22Rv1 (cell line): ENCODE measurements at regions not wholly inside any gene's neighbourhood (a gene's known extent, or its start where the extent isn't known, plus 50 kb on each side); places are given as distances from the start of the nearest gene placed in this dataset.

ENCODE experiments used
- H3K27ac ChIP-seq: fragments of 450-650 bp; 2 replicates; pipeline ENCODE4 v1.5.1; 2017
- CTCF ChIP-seq: fragments of 450-650 bp; IDR thresholded peaks from 2 replicates; pipeline ENCODE4 v1.5.1; 2017; ENCODE audit warnings: mild to moderate bottlenecking
- ZFX ChIP-seq: fragments of 450-650 bp; IDR thresholded peaks from 2 replicates; pipeline ENCODE4 v1.6.1; 2017; ENCODE audit warnings: antibody characterized with exemption, borderline replicate concordance

GRCh38 chr9:96050048-96050860 lies 174.8 kb downstream of the ERCC6L2 start:
- no peak overlapping the region for H3K27ac ChIP-seq

DNA sequence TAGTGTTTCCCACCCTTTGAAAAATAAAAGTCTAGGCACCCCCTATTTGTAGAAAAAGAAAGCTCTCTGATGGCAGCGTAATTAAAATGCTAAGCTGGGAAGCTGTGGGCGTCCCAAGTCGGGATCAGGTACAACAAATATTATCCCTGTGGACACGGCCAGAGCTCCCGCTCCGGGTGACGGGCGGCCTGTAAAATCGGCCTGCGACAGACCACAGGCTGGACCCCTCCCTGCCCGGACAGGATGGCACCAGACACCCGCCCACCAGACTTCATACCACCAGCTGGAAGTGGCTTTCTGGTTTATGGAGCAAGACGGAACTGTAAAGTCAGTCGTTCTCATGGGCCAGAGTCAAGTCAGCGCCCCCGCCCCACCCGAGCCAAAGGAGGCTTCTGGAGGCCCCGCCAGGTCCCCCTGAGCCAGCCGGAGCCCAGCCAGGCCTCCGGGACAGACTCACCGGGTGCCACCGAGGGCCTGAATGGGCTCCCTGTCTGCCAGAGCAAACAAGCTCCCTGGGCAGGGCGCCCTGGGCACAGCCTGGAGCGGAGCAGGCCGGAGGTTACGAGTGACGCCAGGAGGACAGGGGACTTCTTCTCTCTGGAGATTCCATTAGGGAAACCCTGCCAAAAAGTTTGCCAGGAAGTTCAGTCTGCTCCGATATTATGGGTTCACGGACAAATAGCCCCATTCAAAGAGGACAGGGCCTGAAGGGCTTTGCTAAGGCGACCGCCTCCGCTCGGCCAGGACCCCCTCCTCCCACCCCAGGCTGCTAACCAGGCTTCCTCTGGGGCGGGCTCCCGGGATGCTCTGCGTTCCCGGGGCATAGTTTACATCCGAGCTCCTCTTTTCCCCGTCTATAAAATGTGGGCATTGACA lies 173.7 kb downstream of the ERCC6L2 start:
- 0 out of 2 replicates have a peak overlapping the region, but pooled peaks have one; percentile 8 for H3K27ac ChIP-seq
- TF ChIP-seq CTCF (no peak), ZFX (no peak)

More at GRCh38 chr9:96050048-96050860, 174.8 kb downstream of the ERCC6L2 start:
- TF ChIP-seq CTCF (no peak), ZFX (no peak)

GRCh38 chr9:96048104-96048955 lies 172.8 kb downstream of the ERCC6L2 start:
- H3K27ac ChIP-seq: 0 out of 2 replicates have a peak overlapping the region, but pooled peaks have one; percentile 8
- TF ChIP-seq CTCF: no peak
- no peak for TF ChIP-seq ZFX

GRCh38 chr9:96047741-96048103 lies 172.2 kb downstream of the ERCC6L2 start:
- no peak overlapping the region for H3K27ac ChIP-seq

GRCh38 chr9:96047116-96047639 lies 171.7 kb downstream of the ERCC6L2 start:
- H3K27ac ChIP-seq: no peak overlapping the region
- TF ChIP-seq ZFX: no peak
- no peak for TF ChIP-seq CTCF

More at GRCh38 chr9:96047741-96048103, 172.2 kb downstream of the ERCC6L2 start:
- TF ChIP-seq CTCF: no peak
- no peak for TF ChIP-seq ZFX

DNA sequence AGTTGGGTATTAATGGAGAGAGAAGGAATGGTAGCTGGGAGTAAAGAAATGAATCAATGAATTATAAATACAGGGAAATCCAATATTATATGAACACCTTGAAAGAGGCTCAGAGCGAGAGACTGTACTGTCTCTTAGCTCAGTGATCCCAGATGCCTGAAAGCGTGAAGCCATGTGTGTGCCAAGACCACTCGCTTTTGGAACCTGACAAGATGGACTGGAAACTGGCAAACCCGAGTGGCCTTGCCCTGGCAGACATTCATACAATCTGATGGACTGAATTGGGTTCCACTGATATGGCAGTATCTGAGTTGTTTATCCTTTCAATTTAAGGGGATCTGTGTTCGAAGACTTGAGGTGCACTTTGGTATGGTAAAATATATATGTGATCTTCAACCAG lies 170.3 kb downstream of the ERCC6L2 start:
- TF ChIP-seq CTCF (no peak), ZFX (no peak)
- H3K27ac ChIP-seq: no peak overlapping the region
